GM06990 (cell line): ENCODE measurements at regions not wholly inside any gene's neighbourhood (a gene's known extent, or its start where the extent isn't known, plus 50 kb on each side); places are given as distances from the start of the nearest gene placed in this dataset.

ENCODE experiments used
- DNase-seq: peaks from one replicate; pipeline ENCODE4 v3.0.0-alpha.2; 2011; ENCODE audit not compliant: insufficient read length; ENCODE audit errors: extremely low read depth
- H3K27me3 ChIP-seq: replicated peaks from 2 replicates; pipeline ENCODE4 v1.6.0; 2011; ENCODE audit warnings: low read length; ENCODE audit not compliant: control insufficient read depth, insufficient read depth
- H3K36me3 ChIP-seq: 2 replicates; pipeline ENCODE4 v1.5.1; 2011; ENCODE audit warnings: low read length; ENCODE audit not compliant: control insufficient read depth, insufficient read depth
- H3K4me3 ChIP-seq: replicated peaks from 2 replicates; pipeline ENCODE4 v1.5.1; 2011; ENCODE audit warnings: low read depth, mild to moderate bottlenecking, control low read depth, low read length
- CTCF ChIP-seq: IDR thresholded peaks from 2 replicates; pipeline ENCODE4 v1.5.1; 2011; ENCODE audit warnings: low read length, control low read depth, mild to moderate bottlenecking, inconsistent platforms; ENCODE audit not compliant: insufficient read depth, poor library complexity, severe bottlenecking

GRCh38 chr4:175068266-175068665 is 150.1 kb downstream of the ADAM29 start:
- no peak for DNase-seq
- H3K36me3 ChIP-seq = no peaks in the 10 kb centered on the region
- H3K27me3 ChIP-seq = no peaks in the 10 kb centered on the region
- no peak for TF ChIP-seq CTCF
- H3K4me3 ChIP-seq = no peak overlapping the region

GRCh38 chr4:175070444-175070843 is 152.3 kb downstream of the ADAM29 start:
- no peak for TF ChIP-seq CTCF
- Histone ChIP-seq H3K27me3 (no peaks in the 10 kb centered on the region), H3K36me3 (no peaks in the 10 kb centered on the region), H3K4me3 (no peak overlapping the region)
- DNase-seq = no peak

GRCh38 chr4:175071123-175071522 is 153.0 kb downstream of the ADAM29 start:
- Histone ChIP-seq H3K36me3 (no peaks in the 10 kb centered on the region), H3K4me3 (no peak overlapping the region), H3K27me3 (no peaks in the 10 kb centered on the region)
- DNase-seq = no peak
- TF ChIP-seq CTCF = no peak

- DNase-seq = no peak
- Histone ChIP-seq H3K27me3 (no peaks in the 10 kb centered on the region), H3K36me3 (no peaks in the 10 kb centered on the region), H3K4me3 (no peak overlapping the region)
- TF ChIP-seq CTCF = no peak
Measured at GRCh38 chr4:175087145-175087544, 169.0 kb downstream of the ADAM29 start.

- no peak for DNase-seq
- no peaks in the 10 kb centered on the region for H3K36me3 ChIP-seq
- TF ChIP-seq CTCF = no peak
- no peak overlapping the region for H3K4me3 ChIP-seq
- H3K27me3 ChIP-seq = no peaks in the 10 kb centered on the region
Measured at GRCh38 chr4:175090116-175090515, 172.0 kb downstream of the ADAM29 start.

- Histone ChIP-seq H3K27me3 (no peaks in the 10 kb centered on the region), H3K36me3 (no peaks in the 10 kb centered on the region), H3K4me3 (no peak overlapping the region)
- no peak for TF ChIP-seq CTCF
- no peak for DNase-seq
Measured at GRCh38 chr4:175091649-175092048, 173.5 kb downstream of the ADAM29 start.
